ENCODE measurements at regions not wholly inside any gene's neighbourhood (a gene's known extent, or its start where the extent isn't known, plus 50 kb on each side); places are given as distances from the start of the nearest gene placed in this dataset.

DNA sequence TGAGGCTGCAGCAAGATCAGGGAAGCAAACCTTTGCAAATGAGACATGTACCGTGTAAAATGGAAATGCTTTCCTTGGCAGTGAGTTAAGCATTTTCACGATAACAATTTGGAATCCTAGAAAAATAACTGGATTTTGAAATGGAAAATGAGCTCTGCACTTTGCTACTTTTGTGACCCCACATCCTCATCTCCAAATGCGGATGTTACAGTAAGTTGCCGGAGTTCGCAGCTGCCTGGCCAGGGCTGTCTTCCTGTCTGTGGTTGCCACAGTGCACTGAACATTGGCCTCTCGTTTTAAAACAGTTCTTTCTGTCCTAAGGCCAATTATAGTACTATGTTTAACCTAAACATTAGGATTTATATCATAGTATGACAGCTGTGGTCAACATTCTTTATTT lies 136.2 kb upstream of the FZD8 start (continued):
- no peak for TF ChIP-seq MAX (IDR thresholded peaks at IDR 0.05)
- no peak for TF ChIP-seq EGR1 (IDR thresholded peaks at IDR 0.05; ENCODE audit: borderline replicate concordance, low read depth, low read length)
- no peak for TF ChIP-seq FOSL1 (IDR thresholded peaks at IDR 0.05; ENCODE audit: insufficient read depth, low read depth, low read length)
- no peak for TF ChIP-seq RNF2 (IDR thresholded peaks at IDR 0.05; ENCODE audit: borderline replicate concordance, low read depth, low read length, missing control alignments, poor library complexity, severe bottlenecking)
- TF ChIP-seq EP300 (IDR thresholded peaks at IDR 0.05; ENCODE audit: borderline replicate concordance in 1 of 2, low read depth in 2 of 2, low read length in 2 of 2): no peak
- no peak for TF ChIP-seq HDAC6 (IDR thresholded peaks at IDR 0.05; ENCODE audit: low read depth, low read length)
- no peak for TF ChIP-seq RAD21 (IDR thresholded peaks at IDR 0.05 in 1 of 2, conservative IDR thresholded peaks at IDR 0.05 in 1 of 2; ENCODE audit: low read depth in 2 of 2, low read length in 2 of 2)
- no peak for TF ChIP-seq SIN3A (conservative IDR thresholded peaks at IDR 0.05 in 1 of 2, IDR thresholded peaks at IDR 0.05 in 1 of 2; ENCODE audit: low read depth in 1 of 2, low read length in 2 of 2)
- TF ChIP-seq EZH2 (IDR thresholded peaks at IDR 0.05; ENCODE audit: low read depth, low read length, severe bottlenecking): no peak
- TF ChIP-seq BACH1 (IDR thresholded peaks at IDR 0.05; ENCODE audit: low read length): no peak
- TF ChIP-seq, protein P1, sequence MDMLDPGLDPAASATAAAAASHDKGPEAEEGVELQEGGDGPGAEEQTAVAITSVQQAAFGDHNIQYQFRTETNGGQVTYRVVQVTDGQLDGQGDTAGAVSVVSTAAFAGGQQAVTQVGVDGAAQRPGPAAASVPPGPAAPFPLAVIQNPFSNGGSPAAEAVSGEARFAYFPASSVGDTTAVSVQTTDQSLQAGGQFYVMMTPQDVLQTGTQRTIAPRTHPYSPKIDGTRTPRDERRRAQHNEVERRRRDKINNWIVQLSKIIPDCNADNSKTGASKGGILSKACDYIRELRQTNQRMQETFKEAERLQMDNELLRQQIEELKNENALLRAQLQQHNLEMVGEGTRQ (IDR thresholded peaks at IDR 0.05; ENCODE audit: low read length): no peak
- no peak for TF ChIP-seq SAP30 (IDR thresholded peaks at IDR 0.05; ENCODE audit: insufficient read depth, insufficient replicate concordance, low read length)
- TF ChIP-seq CHD2 (IDR thresholded peaks at IDR 0.05; ENCODE audit: low read length): no peak
- no peak for TF ChIP-seq CBX5 (IDR thresholded peaks at IDR 0.05; ENCODE audit: low read depth, low read length)
- no peak for TF ChIP-seq CHD1 (IDR thresholded peaks at IDR 0.05; ENCODE audit: low read depth, low read length)
- TF ChIP-seq KDM4A (IDR thresholded peaks at IDR 0.05; ENCODE audit: low read depth, low read length, severe bottlenecking): no peak
